ENCODE measurements at regions not wholly inside any gene's neighbourhood (a gene's known extent, or its start where the extent isn't known, plus 50 kb on each side); places are given as distances from the start of the nearest gene placed in this dataset.

GRCh38 chr3:186471771-186472170, 72.4 kb downstream of the CRYGS start:
- Histone ChIP-seq H3K27me3 (ENCODE audit: control insufficient read depth, insufficient read depth, low read length, poor library complexity, severe bottlenecking) (no peaks in the 10 kb centered on the region), H3K36me3 (ENCODE audit: control insufficient read depth, insufficient read depth, low read length) (no peaks in the 10 kb centered on the region), H3K27ac (ENCODE audit: insufficient read depth, low read depth, low read length, poor library complexity, severe bottlenecking) (no peak overlapping the region), H3K9me3 (ENCODE audit: control insufficient read depth, low read length) (no peaks in the 10 kb centered on the region), H3K4me1 (ENCODE audit: control insufficient read depth, insufficient read depth, low read length) (no peaks in the 10 kb centered on the region), H3K4me3 (ENCODE audit: insufficient read depth, low read depth, low read length) (no peak overlapping the region)
- 76 to 86% methylated on average over 5 of the region's 5 CpGs for WGBS, 2 experiments

- no peak overlapping the region for H3K4me3 ChIP-seq (ENCODE audit: insufficient read depth, low read depth, low read length)
- no peak overlapping the region for H3K27ac ChIP-seq (ENCODE audit: insufficient read depth, low read depth, low read length, poor library complexity, severe bottlenecking)
- H3K36me3 ChIP-seq (ENCODE audit: control insufficient read depth, insufficient read depth, low read length) = no peaks in the 10 kb centered on the region
- 92 to 93% methylated on average over 4 of the region's 4 CpGs for WGBS, 2 experiments
- H3K4me1 ChIP-seq (ENCODE audit: control insufficient read depth, insufficient read depth, low read length) = no peaks in the 10 kb centered on the region
- H3K9me3 ChIP-seq (ENCODE audit: control insufficient read depth, low read length) = no peaks in the 10 kb centered on the region
- H3K27me3 ChIP-seq (ENCODE audit: control insufficient read depth, insufficient read depth, low read length, poor library complexity, severe bottlenecking) = no peaks in the 10 kb centered on the region
Measured at GRCh38 chr3:186469525-186469924, 74.7 kb downstream of the CRYGS start.

GRCh38 chr3:186467969-186468368, 76.2 kb downstream of the CRYGS start:
- Histone ChIP-seq H3K27me3 (ENCODE audit: control insufficient read depth, insufficient read depth, low read length, poor library complexity, severe bottlenecking) (no peaks in the 10 kb centered on the region), H3K27ac (ENCODE audit: insufficient read depth, low read depth, low read length, poor library complexity, severe bottlenecking) (no peak overlapping the region), H3K9me3 (ENCODE audit: control insufficient read depth, low read length) (no peaks in the 10 kb centered on the region), H3K4me1 (ENCODE audit: control insufficient read depth, insufficient read depth, low read length) (no peaks in the 10 kb centered on the region), H3K36me3 (ENCODE audit: control insufficient read depth, insufficient read depth, low read length) (no peaks in the 10 kb centered on the region), H3K4me3 (ENCODE audit: insufficient read depth, low read depth, low read length) (no peak overlapping the region)
- 89 to 92% methylated on average over 2 of the region's 2 CpGs for WGBS, 2 experiments

GRCh38 chr3:186466391-186466974, 77.7 kb downstream of the CRYGS start:
- 88 to 98% methylated on average over 3 of the region's 3 CpGs for WGBS, 2 experiments
- no peak overlapping the region for H3K27ac ChIP-seq (ENCODE audit: insufficient read depth, low read depth, low read length, poor library complexity, severe bottlenecking)
- no peak overlapping the region for H3K4me3 ChIP-seq (ENCODE audit: insufficient read depth, low read depth, low read length)
- H3K36me3 ChIP-seq (ENCODE audit: control insufficient read depth, insufficient read depth, low read length) = no peaks in the 10 kb centered on the region
- no peaks in the 10 kb centered on the region for H3K9me3 ChIP-seq (ENCODE audit: control insufficient read depth, low read length)
- no peaks in the 10 kb centered on the region for H3K27me3 ChIP-seq (ENCODE audit: control insufficient read depth, insufficient read depth, low read length, poor library complexity, severe bottlenecking)
- H3K4me1 ChIP-seq (ENCODE audit: control insufficient read depth, insufficient read depth, low read length) = no peaks in the 10 kb centered on the region

GRCh38 chr3:186465508-186465907, 78.7 kb downstream of the CRYGS start:
- H3K4me3 ChIP-seq (ENCODE audit: insufficient read depth, low read depth, low read length) = no peak overlapping the region
- no peaks in the 10 kb centered on the region for H3K36me3 ChIP-seq (ENCODE audit: control insufficient read depth, insufficient read depth, low read length)
- H3K9me3 ChIP-seq (ENCODE audit: control insufficient read depth, low read length) = no peaks in the 10 kb centered on the region
- H3K27me3 ChIP-seq (ENCODE audit: control insufficient read depth, insufficient read depth, low read length, poor library complexity, severe bottlenecking) = no peaks in the 10 kb centered on the region
- no peaks in the 10 kb centered on the region for H3K4me1 ChIP-seq (ENCODE audit: control insufficient read depth, insufficient read depth, low read length)
- WGBS, 2 experiments = 91 to 97% methylated on average over 2 of the region's 2 CpGs
- no peak overlapping the region for H3K27ac ChIP-seq (ENCODE audit: insufficient read depth, low read depth, low read length, poor library complexity, severe bottlenecking)

- no peaks in the 10 kb centered on the region for H3K27me3 ChIP-seq (ENCODE audit: control insufficient read depth, insufficient read depth, low read length, poor library complexity, severe bottlenecking)
- H3K4me1 ChIP-seq (ENCODE audit: control insufficient read depth, insufficient read depth, low read length) = no peaks in the 10 kb centered on the region
- 88 to 89% methylated on average over 3 of the region's 3 CpGs for WGBS, 2 experiments
Measured at GRCh38 chr3:186464424-186465093, 79.6 kb downstream of the CRYGS start.

GRCh38 chr3:186461141-186461540, 83.0 kb downstream of the CRYGS start:
- Histone ChIP-seq H3K36me3 (ENCODE audit: control insufficient read depth, insufficient read depth, low read length) (no peaks in the 10 kb centered on the region), H3K27ac (ENCODE audit: insufficient read depth, low read depth, low read length, poor library complexity, severe bottlenecking) (no peak overlapping the region), H3K4me1 (ENCODE audit: control insufficient read depth, insufficient read depth, low read length) (peaks cover 19% of the 10 kb centered on the region), H3K27me3 (ENCODE audit: control insufficient read depth, insufficient read depth, low read length, poor library complexity, severe bottlenecking) (no peaks in the 10 kb centered on the region), H3K4me3 (ENCODE audit: insufficient read depth, low read depth, low read length) (no peak overlapping the region), H3K9me3 (ENCODE audit: control insufficient read depth, low read length) (no peaks in the 10 kb centered on the region)
- 80 to 92% methylated on average over 1 of the region's 1 CpG for WGBS, 2 experiments

More at GRCh38 chr3:186464424-186465093, 79.6 kb downstream of the CRYGS start:
- Histone ChIP-seq H3K9me3 (ENCODE audit: control insufficient read depth, low read length) (no peaks in the 10 kb centered on the region), H3K4me3 (ENCODE audit: insufficient read depth, low read depth, low read length) (no peak overlapping the region), H3K27ac (ENCODE audit: insufficient read depth, low read depth, low read length, poor library complexity, severe bottlenecking) (no peak overlapping the region), H3K36me3 (ENCODE audit: control insufficient read depth, insufficient read depth, low read length) (no peaks in the 10 kb centered on the region)

GRCh38 chr3:186459108-186459467, 85.1 kb downstream of the CRYGS start:
- no peaks in the 10 kb centered on the region for H3K36me3 ChIP-seq (ENCODE audit: control insufficient read depth, insufficient read depth, low read length)
- no peaks in the 10 kb centered on the region for H3K9me3 ChIP-seq (ENCODE audit: control insufficient read depth, low read length)
- H3K4me1 ChIP-seq (ENCODE audit: control insufficient read depth, insufficient read depth, low read length) = peaks cover 28% of the 10 kb centered on the region
- H3K27me3 ChIP-seq (ENCODE audit: control insufficient read depth, insufficient read depth, low read length, poor library complexity, severe bottlenecking) = no peaks in the 10 kb centered on the region
- no peak overlapping the region for H3K4me3 ChIP-seq (ENCODE audit: insufficient read depth, low read depth, low read length)
- H3K27ac ChIP-seq (ENCODE audit: insufficient read depth, low read depth, low read length, poor library complexity, severe bottlenecking) = no peak overlapping the region
- WGBS, 2 experiments = 95 to 99% methylated on average over 2 of the region's 2 CpGs

GRCh38 chr3:186458306-186459107, 85.7 kb downstream of the CRYGS start:
- no peaks in the 10 kb centered on the region for H3K27me3 ChIP-seq (ENCODE audit: control insufficient read depth, insufficient read depth, low read length, poor library complexity, severe bottlenecking)
- no peaks in the 10 kb centered on the region for H3K9me3 ChIP-seq (ENCODE audit: control insufficient read depth, low read length)
- H3K27ac ChIP-seq (ENCODE audit: insufficient read depth, low read depth, low read length, poor library complexity, severe bottlenecking) = no peak overlapping the region
- H3K4me3 ChIP-seq (ENCODE audit: insufficient read depth, low read depth, low read length) = no peak overlapping the region
- peaks cover 31% of the 10 kb centered on the region for H3K4me1 ChIP-seq (ENCODE audit: control insufficient read depth, insufficient read depth, low read length)
- WGBS, 2 experiments = 97 to 100% methylated on average over 5 to 6 of the region's 6 CpGs
- H3K36me3 ChIP-seq (ENCODE audit: control insufficient read depth, insufficient read depth, low read length) = no peaks in the 10 kb centered on the region

GRCh38 chr3:186457236-186457635, 86.9 kb downstream of the CRYGS start:
- no peak overlapping the region for H3K27ac ChIP-seq (ENCODE audit: insufficient read depth, low read depth, low read length, poor library complexity, severe bottlenecking)
- WGBS, 2 experiments = 77 to 86% methylated on average over 5 of the region's 5 CpGs
- peaks cover 32% of the 10 kb centered on the region for H3K4me1 ChIP-seq (ENCODE audit: control insufficient read depth, insufficient read depth, low read length)
- no peaks in the 10 kb centered on the region for H3K36me3 ChIP-seq (ENCODE audit: control insufficient read depth, insufficient read depth, low read length)
- no peaks in the 10 kb centered on the region for H3K9me3 ChIP-seq (ENCODE audit: control insufficient read depth, low read length)
- H3K4me3 ChIP-seq (ENCODE audit: insufficient read depth, low read depth, low read length) = no peak overlapping the region
- H3K27me3 ChIP-seq (ENCODE audit: control insufficient read depth, insufficient read depth, low read length, poor library complexity, severe bottlenecking) = no peaks in the 10 kb centered on the region
